Neuron (in vitro differentiated cells): ENCODE measurements at regions not wholly inside any gene's neighbourhood (a gene's known extent, or its start where the extent isn't known, plus 50 kb on each side); places are given as distances from the start of the nearest gene placed in this dataset.

Source experiments
- H2AFZ ChIP-seq: one replicate; pipeline ENCODE4 v1.6.1; 2013; ENCODE audit warnings: low read depth, mild to moderate bottlenecking, inconsistent platforms, low read length, moderate library complexity
- H3K27me3 ChIP-seq: one replicate; pipeline ENCODE4 v1.6.1; 2013; ENCODE audit warnings: low read length; ENCODE audit not compliant: insufficient read depth
- H3K36me3 ChIP-seq: one replicate; pipeline ENCODE4 v1.6.1; 2013; ENCODE audit warnings: low read length; ENCODE audit not compliant: insufficient read depth
- H3K4me1 ChIP-seq: one replicate; pipeline ENCODE4 v1.6.1; 2013; ENCODE audit warnings: low read length; ENCODE audit not compliant: insufficient read depth
- H3K4me3 ChIP-seq: 2 replicates; pipeline ENCODE4 v1.5.1; 2013; ENCODE audit warnings: mild to moderate bottlenecking, low read length, moderate library complexity
- H3K9me3 ChIP-seq: one replicate; pipeline ENCODE4 v1.6.1; 2013; ENCODE audit warnings: low read length

DNA sequence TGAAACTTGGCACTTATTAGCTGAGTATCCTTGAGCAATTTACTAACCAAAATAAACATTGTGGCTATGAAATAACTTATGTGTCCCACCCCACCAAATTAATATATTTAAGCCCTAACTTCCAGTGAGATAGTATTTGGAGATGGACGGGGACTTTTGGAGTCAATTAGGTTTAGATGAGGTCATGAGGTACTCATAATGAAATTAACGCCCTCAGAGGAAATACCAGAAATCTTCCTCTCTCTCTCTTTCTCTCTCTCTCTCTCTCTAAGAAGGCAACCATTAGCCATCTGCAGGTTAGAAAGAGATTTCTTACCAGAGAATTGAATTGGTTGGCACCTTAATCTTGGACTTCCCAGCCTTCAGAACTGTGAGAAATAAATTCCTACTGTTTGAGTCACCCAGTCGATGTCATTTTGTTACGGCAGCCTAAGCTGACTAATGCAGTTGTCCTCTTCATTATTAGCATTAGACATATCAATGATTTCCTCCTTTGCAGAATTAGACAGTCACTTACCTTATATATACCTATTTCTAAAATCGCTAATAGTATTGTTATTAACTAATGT, 1284.0 kb downstream of the FAM181B start:
- Histone ChIP-seq H3K4me1 (no peaks in the 10 kb centered on the region), H3K9me3 (no peaks in the 10 kb centered on the region), H3K4me3 (no peak overlapping the region), H3K36me3 (no peaks in the 10 kb centered on the region), H3K27me3 (no peaks in the 10 kb centered on the region), H2AFZ (no peak overlapping the region)

DNA sequence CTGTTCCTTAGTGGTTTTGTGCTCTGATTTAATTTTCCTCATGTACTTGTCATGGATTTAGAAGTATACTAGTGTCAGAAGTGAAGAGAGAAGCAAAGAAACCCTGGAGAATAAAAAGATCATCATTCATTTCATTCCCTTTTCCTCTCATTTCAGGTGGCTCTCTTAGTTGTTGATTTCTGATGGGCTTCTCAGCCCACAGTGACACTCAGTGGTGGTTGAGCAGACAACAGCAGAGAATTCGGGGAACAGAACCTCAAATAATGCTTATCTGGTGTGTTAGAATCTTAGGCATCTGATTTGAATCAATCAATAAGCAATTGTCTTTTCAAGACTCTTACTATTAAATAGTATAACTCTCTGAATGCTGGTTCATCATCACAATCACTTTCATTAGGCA, 1289.4 kb downstream of the FAM181B start:
- Histone ChIP-seq H3K4me3 (no peak overlapping the region), H3K4me1 (no peaks in the 10 kb centered on the region), H3K27me3 (no peaks in the 10 kb centered on the region), H3K9me3 (no peaks in the 10 kb centered on the region), H3K36me3 (no peaks in the 10 kb centered on the region), H2AFZ (no peak overlapping the region)

DNA sequence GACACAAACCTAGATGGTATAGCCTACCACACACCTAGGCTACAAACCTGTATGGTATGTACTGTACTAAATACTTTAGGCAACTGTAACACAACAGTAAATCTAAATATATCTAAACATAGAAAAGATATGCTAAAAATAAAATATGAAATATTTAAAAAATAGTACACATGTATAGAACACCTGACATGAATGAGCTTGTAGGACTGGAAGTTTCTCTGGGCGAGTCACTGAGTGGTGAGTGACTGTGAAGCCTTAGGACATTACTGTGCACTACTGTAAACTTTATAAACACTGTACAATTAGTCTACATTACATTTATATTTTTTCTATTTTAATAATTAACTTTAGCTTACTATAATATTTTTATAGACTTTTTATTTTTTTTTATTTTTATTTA, 1301.3 kb downstream of the FAM181B start:
- Histone ChIP-seq H3K4me1 (no peaks in the 10 kb centered on the region), H3K36me3 (no peaks in the 10 kb centered on the region), H3K9me3 (no peaks in the 10 kb centered on the region), H3K27me3 (no peaks in the 10 kb centered on the region), H3K4me3 (no peak overlapping the region), H2AFZ (no peak overlapping the region)

DNA sequence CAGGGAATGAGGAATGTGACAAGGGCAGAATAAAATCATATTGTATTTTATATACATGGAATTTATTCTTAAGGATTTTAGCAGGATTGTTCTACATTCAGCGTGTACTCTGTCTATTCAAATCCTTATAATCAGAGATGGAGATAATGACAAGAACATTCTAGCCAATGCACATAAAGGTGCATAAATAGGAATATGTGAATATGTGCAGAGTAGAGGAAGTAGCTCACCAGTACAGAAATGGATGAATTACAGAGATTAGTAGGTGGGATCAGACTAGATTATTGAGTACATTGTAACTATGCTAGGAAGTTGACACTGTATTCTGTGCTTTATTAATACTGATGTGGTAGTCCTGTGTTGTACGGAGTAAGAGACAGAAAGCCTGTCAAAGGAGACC, 1308.8 kb downstream of the FAM181B start:
- Histone ChIP-seq H3K9me3 (no peaks in the 10 kb centered on the region), H3K4me1 (no peaks in the 10 kb centered on the region), H3K27me3 (no peaks in the 10 kb centered on the region), H3K36me3 (no peaks in the 10 kb centered on the region), H3K4me3 (no peak overlapping the region), H2AFZ (no peak overlapping the region)

DNA sequence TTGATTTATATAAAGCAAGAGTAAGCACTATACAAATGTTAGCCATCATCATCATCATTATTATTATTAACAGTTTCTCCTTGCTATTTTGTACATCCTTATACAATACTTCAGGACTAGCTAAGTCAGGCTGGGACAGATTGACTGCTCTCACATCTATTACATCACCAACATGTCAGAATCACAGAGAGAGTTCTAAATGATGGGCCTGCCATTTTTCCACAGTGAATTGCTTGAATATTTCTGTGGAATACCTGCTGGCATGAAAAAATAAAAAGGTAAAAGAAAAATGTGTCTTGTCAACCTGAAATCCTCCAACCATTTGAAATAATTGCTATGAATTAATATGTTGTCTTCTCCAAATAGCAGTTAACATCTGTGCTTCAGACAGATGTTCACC, 1311.3 kb downstream of the FAM181B start:
- Histone ChIP-seq H3K9me3 (no peaks in the 10 kb centered on the region), H3K4me3 (no peak overlapping the region), H3K36me3 (no peaks in the 10 kb centered on the region), H3K4me1 (no peaks in the 10 kb centered on the region), H3K27me3 (no peaks in the 10 kb centered on the region), H2AFZ (no peak overlapping the region)

DNA sequence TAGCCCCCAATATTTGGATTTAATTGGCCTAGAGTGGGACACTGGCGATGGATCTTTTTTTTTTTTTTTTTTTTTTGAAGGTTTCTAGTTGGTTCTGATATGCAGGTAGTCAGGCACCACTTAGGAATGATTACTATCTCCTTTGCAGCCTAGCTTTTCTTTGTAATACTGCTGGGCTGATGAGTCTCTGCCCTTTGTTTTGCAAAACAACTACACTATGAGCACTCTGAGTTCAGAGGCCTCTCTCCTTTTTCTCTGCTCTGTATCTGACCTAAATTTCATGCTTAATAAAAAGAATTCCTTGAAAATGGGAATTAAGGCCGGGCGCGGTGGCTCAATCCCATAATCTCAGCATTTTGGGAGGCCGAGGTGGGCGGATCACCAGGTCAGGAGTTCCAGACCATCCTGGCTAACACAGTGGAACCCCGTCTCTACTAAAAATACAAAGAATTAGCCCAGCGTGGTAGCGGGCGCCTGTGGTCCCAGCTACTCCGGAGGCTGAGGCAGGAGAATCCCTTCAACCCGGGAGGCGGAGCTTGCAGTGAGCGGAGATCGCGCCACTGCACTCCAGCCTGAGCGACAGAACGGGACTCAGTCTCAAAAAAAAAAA, 1312.3 kb downstream of the FAM181B start:
- no peaks in the 10 kb centered on the region for H3K4me1 ChIP-seq
- H3K27me3 ChIP-seq = no peaks in the 10 kb centered on the region
- H3K4me3 ChIP-seq = no peak overlapping the region
- no peaks in the 10 kb centered on the region for H3K9me3 ChIP-seq
- no peaks in the 10 kb centered on the region for H3K36me3 ChIP-seq
- no peak overlapping the region for H2AFZ ChIP-seq

DNA sequence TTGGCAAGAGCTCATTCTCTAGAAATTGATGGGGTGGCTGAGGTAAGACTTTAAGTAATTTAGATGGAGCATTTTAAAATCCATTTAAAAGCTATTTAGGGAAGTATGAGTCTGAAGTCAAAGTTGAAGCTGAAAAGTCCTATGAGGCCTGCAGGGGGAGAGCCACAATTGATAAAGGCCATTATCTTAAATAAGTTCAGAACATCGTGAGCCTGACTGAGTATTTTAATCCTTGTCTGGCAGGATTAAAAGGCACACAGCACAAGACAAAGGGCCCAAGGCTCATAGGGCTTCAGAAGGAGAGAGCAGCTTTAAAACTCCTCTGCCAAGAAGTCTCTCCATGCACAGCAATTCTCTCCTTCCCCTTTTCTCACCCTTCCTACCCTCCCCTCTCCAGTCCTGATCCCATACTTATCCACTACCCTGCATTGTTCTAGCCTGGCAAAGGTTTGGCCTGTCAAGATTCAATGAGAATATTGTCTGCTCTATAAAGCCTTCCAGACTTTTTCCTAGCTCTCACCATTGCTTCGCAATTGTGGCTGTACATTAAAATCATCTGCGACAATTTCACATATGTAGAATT, 1312.9 kb downstream of the FAM181B start:
- Histone ChIP-seq H3K36me3 (no peaks in the 10 kb centered on the region), H3K4me1 (no peaks in the 10 kb centered on the region), H3K27me3 (no peaks in the 10 kb centered on the region), H2AFZ (no peak overlapping the region), H3K9me3 (no peaks in the 10 kb centered on the region), H3K4me3 (no peak overlapping the region)

DNA sequence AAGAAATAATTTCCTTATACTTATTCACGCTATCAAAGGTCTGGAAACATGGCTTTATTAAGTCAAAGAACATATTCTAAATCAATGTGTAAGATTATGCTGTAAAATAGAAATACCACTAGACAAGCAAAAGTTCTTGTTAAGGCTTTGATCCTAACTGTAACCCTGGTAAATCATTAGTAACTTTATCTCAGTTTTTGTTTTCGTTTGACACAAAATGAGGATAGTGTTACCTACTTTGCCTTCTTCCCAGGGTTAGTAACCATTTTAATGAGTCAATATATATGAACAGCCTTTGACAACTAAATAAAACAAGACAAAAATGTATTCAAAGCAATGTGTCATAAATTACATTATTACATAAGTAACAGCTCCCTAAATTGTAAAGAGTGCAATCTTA, 1336.3 kb downstream of the FAM181B start:
- Histone ChIP-seq H3K27me3 (no peaks in the 10 kb centered on the region), H2AFZ (no peak overlapping the region), H3K36me3 (no peaks in the 10 kb centered on the region)

DNA sequence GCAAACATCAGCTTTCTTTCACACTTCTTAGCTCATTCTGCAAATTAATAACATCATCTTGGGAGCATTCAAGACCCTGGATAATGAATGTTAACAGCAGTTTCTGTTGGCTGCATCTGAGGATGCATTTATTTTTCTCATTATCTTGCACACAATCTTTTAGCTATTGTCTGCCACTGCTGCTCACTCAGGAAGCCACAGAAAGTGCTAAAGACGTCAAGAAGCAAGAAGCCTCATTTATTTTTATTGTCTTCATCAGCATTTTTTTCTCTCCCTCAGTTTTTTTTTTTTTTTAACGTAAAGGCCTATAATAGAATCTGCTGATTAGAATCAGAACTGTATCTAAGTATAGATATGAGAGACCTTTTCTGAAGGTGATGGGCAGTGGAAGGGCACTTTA, 1339.4 kb downstream of the FAM181B start:
- no peaks in the 10 kb centered on the region for H3K4me1 ChIP-seq
- H3K9me3 ChIP-seq = no peaks in the 10 kb centered on the region
- no peak overlapping the region for H2AFZ ChIP-seq
- H3K27me3 ChIP-seq = no peaks in the 10 kb centered on the region
- H3K4me3 ChIP-seq = no peak overlapping the region
- no peaks in the 10 kb centered on the region for H3K36me3 ChIP-seq

More for the DNA sequence above, 1336.3 kb downstream of the FAM181B start:
- H3K9me3 ChIP-seq = no peaks in the 10 kb centered on the region
- no peak overlapping the region for H3K4me3 ChIP-seq
- no peaks in the 10 kb centered on the region for H3K4me1 ChIP-seq

DNA sequence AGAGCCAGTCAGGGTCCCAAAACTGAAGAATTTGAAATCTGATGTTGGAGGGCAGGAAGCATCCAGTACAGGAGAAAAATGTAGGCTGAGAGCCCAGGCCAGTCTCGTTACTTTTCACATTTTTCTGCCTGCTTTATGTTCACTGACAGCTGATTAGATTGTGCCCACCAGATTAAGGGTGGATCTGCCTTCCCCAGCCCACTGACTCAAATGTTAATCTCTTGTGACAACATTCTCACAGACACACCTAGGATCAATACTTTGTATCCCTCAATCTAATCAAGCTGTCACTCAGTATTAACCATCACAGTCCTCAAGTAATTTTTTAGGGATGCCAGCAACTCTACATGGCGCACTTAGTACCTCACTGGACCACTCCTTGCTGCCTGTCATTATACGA, 1345.3 kb downstream of the FAM181B start:
- H2AFZ ChIP-seq = no peak overlapping the region
- H3K4me1 ChIP-seq = no peaks in the 10 kb centered on the region
- no peak overlapping the region for H3K4me3 ChIP-seq
- H3K36me3 ChIP-seq = no peaks in the 10 kb centered on the region
- no peaks in the 10 kb centered on the region for H3K27me3 ChIP-seq
- no peaks in the 10 kb centered on the region for H3K9me3 ChIP-seq

DNA sequence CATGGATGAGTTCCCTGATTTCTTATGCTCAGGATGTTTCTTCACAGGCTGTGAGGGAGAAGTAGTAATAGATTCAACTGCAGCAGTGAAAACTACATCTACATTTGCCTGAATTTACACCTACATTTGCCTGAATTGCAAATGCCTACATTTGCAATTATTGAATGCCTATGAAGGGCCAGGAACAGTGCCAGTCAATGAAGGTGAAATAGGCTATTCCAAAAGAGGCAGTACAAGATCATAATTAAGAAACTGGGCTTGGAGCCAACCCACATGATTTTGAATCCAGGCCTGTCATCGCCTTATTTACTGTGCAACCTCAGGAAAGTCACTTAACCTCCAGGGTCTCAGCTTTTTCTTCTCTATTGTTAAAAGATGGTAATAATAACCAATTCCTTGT, 1353.3 kb downstream of the FAM181B start:
- Histone ChIP-seq H3K4me1 (no peaks in the 10 kb centered on the region), H3K4me3 (no peak overlapping the region), H2AFZ (no peak overlapping the region), H3K9me3 (no peaks in the 10 kb centered on the region), H3K27me3 (no peaks in the 10 kb centered on the region), H3K36me3 (no peaks in the 10 kb centered on the region)

DNA sequence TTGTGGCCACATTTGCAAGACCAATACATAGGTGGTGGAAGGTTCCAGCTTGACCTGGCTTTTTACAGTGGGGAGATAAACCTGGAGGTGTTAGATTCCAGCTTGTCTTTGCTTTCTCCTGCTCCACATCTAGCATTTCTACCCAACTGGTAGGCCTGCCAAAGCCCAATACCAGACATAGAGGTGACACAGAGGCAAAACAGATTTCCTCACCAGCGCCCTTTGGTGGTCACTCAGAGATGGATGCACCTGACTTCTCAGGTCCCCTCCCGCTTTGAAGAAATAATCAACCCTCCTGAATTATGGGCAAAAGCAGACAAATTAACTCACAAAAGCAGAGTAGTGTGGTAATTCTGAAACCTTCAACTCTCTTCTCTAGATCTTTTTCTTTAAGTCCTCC, 1356.2 kb downstream of the FAM181B start:
- no peak overlapping the region for H2AFZ ChIP-seq
- no peak overlapping the region for H3K4me3 ChIP-seq
- H3K9me3 ChIP-seq = no peaks in the 10 kb centered on the region
- H3K4me1 ChIP-seq = no peaks in the 10 kb centered on the region
- H3K27me3 ChIP-seq = no peaks in the 10 kb centered on the region
- no peaks in the 10 kb centered on the region for H3K36me3 ChIP-seq

DNA sequence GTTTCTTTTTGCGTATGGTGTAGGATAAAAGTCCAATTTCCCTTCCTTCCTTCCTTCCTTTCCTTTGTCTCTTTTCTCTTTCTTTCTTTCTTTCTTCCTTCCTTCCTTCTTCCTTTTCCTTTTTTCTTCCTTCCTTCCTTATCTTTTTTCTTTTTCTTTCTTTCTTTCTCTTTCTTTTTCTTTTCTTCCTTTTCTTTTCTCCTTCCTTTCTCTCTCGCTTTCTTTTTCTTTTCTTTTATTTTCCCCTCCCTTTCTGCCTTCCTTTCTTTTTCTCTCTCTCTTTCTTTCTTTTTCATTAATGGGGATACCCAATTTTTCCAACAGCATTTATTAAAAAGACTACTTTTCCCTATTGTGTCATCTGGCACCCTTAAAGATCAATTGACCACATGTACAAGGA, 1359.7 kb downstream of the FAM181B start:
- Histone ChIP-seq H3K4me1 (no peaks in the 10 kb centered on the region), H3K36me3 (no peaks in the 10 kb centered on the region), H3K27me3 (no peaks in the 10 kb centered on the region), H2AFZ (no peak overlapping the region), H3K4me3 (no peak overlapping the region), H3K9me3 (no peaks in the 10 kb centered on the region)

DNA sequence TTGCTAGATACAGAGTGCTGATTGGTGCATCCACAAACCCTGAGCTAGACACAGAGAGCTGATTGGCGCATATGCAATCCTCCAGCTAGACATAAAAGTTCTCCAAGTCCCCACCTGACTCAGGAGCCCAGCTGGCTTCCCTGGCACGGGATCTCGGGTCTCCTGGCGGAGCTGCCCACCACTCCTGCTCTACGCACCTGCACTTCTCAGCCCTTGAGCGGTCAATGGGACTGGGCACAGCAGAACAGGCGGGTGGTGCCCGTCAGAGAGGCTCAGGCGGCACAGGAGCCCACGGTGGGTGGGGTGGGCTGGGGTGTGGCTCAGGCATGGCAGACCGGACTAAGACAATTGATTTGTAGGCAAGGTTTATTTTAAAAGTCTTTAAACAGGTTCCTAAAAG, 1365.5 kb downstream of the FAM181B start:
- Histone ChIP-seq H2AFZ (no peak overlapping the region), H3K9me3 (no peaks in the 10 kb centered on the region), H3K4me3 (no peak overlapping the region), H3K27me3 (no peaks in the 10 kb centered on the region), H3K4me1 (no peaks in the 10 kb centered on the region), H3K36me3 (no peaks in the 10 kb centered on the region)
